Gastrocnemius medialis (tissue), 4 donors: ENCODE measurements at regions not wholly inside any gene's neighbourhood (a gene's known extent, or its start where the extent isn't known, plus 50 kb on each side); places are given as distances from the start of the nearest gene placed in this dataset.

Experiments used
- ATAC-seq, 2 donors: fragments of 150-250 bp; one replicate each; pipeline ENCODE4 v1.9.1; 2016
- DNase-seq, 2 donors: peaks; one replicate each; pipeline ENCODE4 v3.0.0-alpha.2; 2019
- H3K27ac ChIP-seq, 4 donors: fragments of 200-600 bp; sonication (generic); 1 replicate in 1 of 4; 2 replicates in 3 of 4; pipeline ENCODE4 v1.5.1; 2016 to 2018; ENCODE audit warnings: mild to moderate bottlenecking in 2 of 4, moderate library complexity in 1 of 4
- H3K27me3 ChIP-seq, 3 donors: fragments of 200-600 bp; sonication (generic) in 2 of 3; 1 replicate in 1 of 3; 2 replicates in 2 of 3; pipeline versions ENCODE4 v1.5.1 to v1.6.0; 2016 to 2019; ENCODE audit warnings: mild to moderate bottlenecking in 1 of 3, moderate library complexity in 1 of 3
- H3K36me3 ChIP-seq, 2 donors: fragments of 200-600 bp; sonication (generic) in 1 of 2; one replicate each; pipeline ENCODE4 v1.5.1; 2017 to 2018
- H3K4me1 ChIP-seq, 2 donors: fragments of 200-600 bp; sonication (generic) in 1 of 2; one replicate each; pipeline ENCODE4 v1.5.1; 2016 to 2017; ENCODE audit warnings: mild to moderate bottlenecking in 2 of 2
- H3K4me3 ChIP-seq, 4 donors: fragments of 200-600 bp; sonication (generic) in 3 of 4; 1 replicate in 1 of 4; 2 replicates in 3 of 4; pipeline ENCODE4 v1.5.1; 2016 to 2019; ENCODE audit warnings: mild to moderate bottlenecking in 2 of 4
- H3K9me3 ChIP-seq, 3 donors: fragments of 200-600 bp; sonication (generic) in 2 of 3; 1 replicate in 1 of 3; 2 replicates in 2 of 3; pipeline ENCODE4 v1.5.1; 2016 to 2019
- POLR2A ChIP-seq, 2 donors: fragments of 450-650 bp; IDR thresholded peaks; one replicate each; pipeline ENCODE4 v1.6.1; 2017; ENCODE audit warnings: antibody characterized with exemption in 2 of 2, mild to moderate bottlenecking in 2 of 2, moderate library complexity in 2 of 2
- in situ Hi-C, 4 donors: fragments of 200-750 bp; cut with MboI; loops; one replicate each; pipeline versions ENCODE4 v1.15.0 to v1.8.0; 2017; ENCODE audit warnings: low sequenced_read_pairs in 4 of 4
- intact Hi-C: fragments of 100-400 bp; cut with DNase I; formaldehyde crosslinking; loops from one replicate; pipeline ENCODE4 v1.15.1; 2023; ENCODE audit warnings: low total_unique reads
- TF ChIP-seq, protein P1 (sequence below), 5 experiments: fragments of 450-650 bp in 3 of 5; fragments of 200-600 bp in 2 of 5; sonication (generic) in 2 of 5; IDR thresholded peaks in 4 of 5; conservative IDR thresholded peaks in 1 of 5; 1 replicate in 4 of 5; 2 replicates in 1 of 5; pipeline ENCODE4 v1.5.1; 2016 to 2019; ENCODE audit warnings: antibody characterized with exemption in 5 of 5, mild to moderate bottlenecking in 3 of 5, moderate library complexity in 3 of 5

DNA sequence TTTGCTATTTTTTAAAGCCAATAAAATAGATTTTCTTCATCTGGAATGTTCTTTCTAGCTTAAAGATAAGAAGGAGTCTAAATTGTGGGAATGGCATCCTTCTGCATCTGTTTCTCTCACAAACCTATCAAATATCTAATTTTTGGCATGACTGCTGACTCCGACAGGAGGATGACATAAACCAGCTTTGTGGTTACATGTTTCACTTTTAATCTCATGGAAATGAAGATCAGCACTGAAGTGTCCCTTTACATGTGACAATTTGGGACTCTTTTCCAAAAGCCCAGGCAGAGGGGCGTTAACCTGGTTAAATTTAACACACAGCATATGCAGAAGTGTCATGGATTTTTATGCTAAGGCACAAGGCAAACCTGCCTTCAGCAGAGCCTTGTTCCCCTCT is 694.7 kb downstream of the ARHGAP15 start:
- ATAC-seq (no peak), DNase-seq (no peak)
- TF ChIP-seq POLR2A (IDR thresholded peaks at IDR 0.05): no peak
- TF ChIP-seq, protein P1, sequence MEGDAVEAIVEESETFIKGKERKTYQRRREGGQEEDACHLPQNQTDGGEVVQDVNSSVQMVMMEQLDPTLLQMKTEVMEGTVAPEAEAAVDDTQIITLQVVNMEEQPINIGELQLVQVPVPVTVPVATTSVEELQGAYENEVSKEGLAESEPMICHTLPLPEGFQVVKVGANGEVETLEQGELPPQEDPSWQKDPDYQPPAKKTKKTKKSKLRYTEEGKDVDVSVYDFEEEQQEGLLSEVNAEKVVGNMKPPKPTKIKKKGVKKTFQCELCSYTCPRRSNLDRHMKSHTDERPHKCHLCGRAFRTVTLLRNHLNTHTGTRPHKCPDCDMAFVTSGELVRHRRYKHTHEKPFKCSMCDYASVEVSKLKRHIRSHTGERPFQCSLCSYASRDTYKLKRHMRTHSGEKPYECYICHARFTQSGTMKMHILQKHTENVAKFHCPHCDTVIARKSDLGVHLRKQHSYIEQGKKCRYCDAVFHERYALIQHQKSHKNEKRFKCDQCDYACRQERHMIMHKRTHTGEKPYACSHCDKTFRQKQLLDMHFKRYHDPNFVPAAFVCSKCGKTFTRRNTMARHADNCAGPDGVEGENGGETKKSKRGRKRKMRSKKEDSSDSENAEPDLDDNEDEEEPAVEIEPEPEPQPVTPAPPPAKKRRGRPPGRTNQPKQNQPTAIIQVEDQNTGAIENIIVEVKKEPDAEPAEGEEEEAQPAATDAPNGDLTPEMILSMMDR (IDR thresholded peaks at IDR 0.05 in 4 of 5, conservative IDR thresholded peaks at IDR 0.05 in 1 of 5): no peak
- in situ Hi-C loops: no loop called here
- no peaks in the 10 kb centered on the region for H3K4me1 ChIP-seq
- no peaks in the 10 kb centered on the region for H3K9me3 ChIP-seq
- no peaks in the 10 kb centered on the region for H3K36me3 ChIP-seq
- no peaks in the 10 kb centered on the region for H3K27me3 ChIP-seq
- H3K27ac ChIP-seq: no peak overlapping the region
- no peak overlapping the region for H3K4me3 ChIP-seq
- intact Hi-C loops: no loop called here

DNA sequence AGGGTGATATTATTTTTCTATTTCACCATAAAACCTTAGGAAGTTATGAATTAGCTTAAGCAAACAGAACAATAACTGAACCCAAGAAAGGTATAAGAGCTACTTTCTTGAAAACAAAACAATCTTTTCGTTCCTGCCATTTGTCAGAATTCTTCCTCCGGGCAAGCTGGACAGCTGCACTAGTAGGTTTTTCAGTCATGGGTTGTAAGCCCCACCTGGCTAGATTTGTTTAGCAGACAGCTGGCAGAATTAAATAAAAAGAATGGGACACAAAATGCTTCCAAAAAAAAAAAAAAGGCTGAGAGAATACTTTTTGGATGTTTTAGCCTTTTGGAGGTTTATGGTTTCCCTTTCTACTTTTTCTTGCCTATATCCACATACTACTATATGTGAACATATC is 694.1 kb downstream of the ARHGAP15 start:
- intact Hi-C loops (no loop called here), in situ Hi-C loops (no loop called here)
- Histone ChIP-seq H3K9me3 (no peaks in the 10 kb centered on the region), H3K36me3 (no peaks in the 10 kb centered on the region), H3K4me1 (no peaks in the 10 kb centered on the region), H3K27ac (no peak overlapping the region), H3K27me3 (no peaks in the 10 kb centered on the region), H3K4me3 (no peak overlapping the region)
- TF ChIP-seq POLR2A (IDR thresholded peaks at IDR 0.05): no peak
- TF ChIP-seq, protein P1 (IDR thresholded peaks at IDR 0.05 in 4 of 5, conservative IDR thresholded peaks at IDR 0.05 in 1 of 5): no peak
- ATAC-seq (no peak), DNase-seq (no peak)

DNA sequence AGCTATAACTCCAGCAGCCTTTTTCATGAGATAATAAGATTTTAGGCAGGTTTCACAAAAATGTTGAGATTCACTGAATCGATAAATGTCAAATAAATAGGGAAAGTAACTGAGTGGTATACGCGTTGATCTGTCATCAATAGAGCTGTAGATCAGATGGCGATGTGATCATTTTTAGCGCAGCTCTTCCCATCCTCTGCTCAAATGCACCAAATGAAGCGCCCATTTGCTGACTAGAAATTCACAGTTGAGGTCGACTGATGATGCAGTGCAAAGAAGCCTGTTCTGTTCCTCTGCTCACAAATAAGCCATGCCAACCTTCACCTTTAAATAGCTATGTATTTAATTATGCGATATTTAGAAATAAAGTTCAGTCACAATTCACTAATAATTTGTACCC is 693.5 kb downstream of the ARHGAP15 start:
- Histone ChIP-seq H3K4me1 (no peaks in the 10 kb centered on the region), H3K27me3 (no peaks in the 10 kb centered on the region), H3K4me3 (no peak overlapping the region), H3K9me3 (no peaks in the 10 kb centered on the region), H3K36me3 (no peaks in the 10 kb centered on the region), H3K27ac (no peak overlapping the region)
- intact Hi-C loops (no loop called here), in situ Hi-C loops (no loop called here)
- no peak for DNase-seq
- TF ChIP-seq, protein P1 (IDR thresholded peaks at IDR 0.05 in 4 of 5, conservative IDR thresholded peaks at IDR 0.05 in 1 of 5): no peak
- no peak for TF ChIP-seq POLR2A (IDR thresholded peaks at IDR 0.05)
- ATAC-seq: no peak

DNA sequence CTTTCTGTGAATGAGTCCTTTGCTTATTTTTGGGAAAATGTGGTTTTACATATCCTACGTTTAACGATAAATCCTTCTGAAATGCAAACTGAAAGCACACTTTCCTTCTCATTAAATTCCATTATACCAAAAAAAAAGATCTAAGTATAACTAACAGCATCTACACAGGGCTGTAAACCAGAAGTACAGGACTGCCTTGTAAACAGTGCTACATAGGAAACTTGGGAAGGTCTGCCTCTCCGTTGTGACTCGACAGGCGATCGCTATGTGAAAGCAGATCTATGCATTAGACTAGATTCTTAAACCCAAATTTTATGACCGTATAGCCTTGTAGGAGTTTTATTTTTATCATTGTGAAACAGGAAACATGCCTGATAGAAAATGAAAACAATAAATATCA is 690.5 kb downstream of the ARHGAP15 start:
- in situ Hi-C loops: no loop called here
- TF ChIP-seq, protein P1 (IDR thresholded peaks at IDR 0.05 in 4 of 5, conservative IDR thresholded peaks at IDR 0.05 in 1 of 5): no peak
- no peak for TF ChIP-seq POLR2A (IDR thresholded peaks at IDR 0.05)
- Histone ChIP-seq H3K4me3 (no peak overlapping the region), H3K4me1 (no peaks in the 10 kb centered on the region), H3K27ac (no peak overlapping the region), H3K9me3 (no peaks in the 10 kb centered on the region), H3K27me3 (no peaks in the 10 kb centered on the region), H3K36me3 (no peaks in the 10 kb centered on the region)
- no peak for ATAC-seq
- intact Hi-C loops: no loop called here
- no peak for DNase-seq

DNA sequence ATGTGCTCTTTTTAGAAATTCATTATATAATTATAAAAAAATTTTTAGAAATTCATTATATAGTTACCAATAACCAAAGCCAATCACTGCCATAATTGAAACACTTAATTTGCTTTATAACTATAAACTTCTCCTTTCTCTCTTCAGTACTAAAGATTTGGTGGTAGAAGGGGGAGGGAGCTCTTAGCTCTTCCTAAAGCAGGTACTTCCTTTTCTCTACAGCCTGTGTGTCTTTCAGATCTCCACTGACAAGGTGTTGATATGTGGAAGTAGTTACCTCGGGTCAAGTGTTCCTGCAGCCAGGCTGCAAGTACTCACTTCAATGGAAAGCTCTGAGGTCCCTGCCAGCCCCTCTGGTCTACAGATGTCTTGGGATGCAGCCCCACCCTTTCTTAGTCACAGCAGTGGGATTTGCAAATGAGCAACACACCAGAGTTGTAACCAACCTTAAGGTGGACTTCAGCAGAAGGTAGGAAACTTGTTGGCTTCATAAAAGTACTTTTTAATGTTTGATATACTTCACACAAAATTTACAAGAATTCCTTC is 690.0 kb downstream of the ARHGAP15 start:
- no peak for ATAC-seq
- Histone ChIP-seq H3K9me3 (no peaks in the 10 kb centered on the region), H3K36me3 (no peaks in the 10 kb centered on the region), H3K27ac (no peak overlapping the region), H3K4me3 (no peak overlapping the region), H3K27me3 (no peaks in the 10 kb centered on the region), H3K4me1 (no peaks in the 10 kb centered on the region)
- intact Hi-C loops (no loop called here), in situ Hi-C loops (no loop called here)
- no peak for TF ChIP-seq POLR2A (IDR thresholded peaks at IDR 0.05)
- TF ChIP-seq, protein P1 (IDR thresholded peaks at IDR 0.05 in 4 of 5, conservative IDR thresholded peaks at IDR 0.05 in 1 of 5): no peak
- DNase-seq: no peak
